ENCODE measurements at regions not wholly inside any gene's neighbourhood (a gene's known extent, or its start where the extent isn't known, plus 50 kb on each side); places are given as distances from the start of the nearest gene placed in this dataset.

DNA sequence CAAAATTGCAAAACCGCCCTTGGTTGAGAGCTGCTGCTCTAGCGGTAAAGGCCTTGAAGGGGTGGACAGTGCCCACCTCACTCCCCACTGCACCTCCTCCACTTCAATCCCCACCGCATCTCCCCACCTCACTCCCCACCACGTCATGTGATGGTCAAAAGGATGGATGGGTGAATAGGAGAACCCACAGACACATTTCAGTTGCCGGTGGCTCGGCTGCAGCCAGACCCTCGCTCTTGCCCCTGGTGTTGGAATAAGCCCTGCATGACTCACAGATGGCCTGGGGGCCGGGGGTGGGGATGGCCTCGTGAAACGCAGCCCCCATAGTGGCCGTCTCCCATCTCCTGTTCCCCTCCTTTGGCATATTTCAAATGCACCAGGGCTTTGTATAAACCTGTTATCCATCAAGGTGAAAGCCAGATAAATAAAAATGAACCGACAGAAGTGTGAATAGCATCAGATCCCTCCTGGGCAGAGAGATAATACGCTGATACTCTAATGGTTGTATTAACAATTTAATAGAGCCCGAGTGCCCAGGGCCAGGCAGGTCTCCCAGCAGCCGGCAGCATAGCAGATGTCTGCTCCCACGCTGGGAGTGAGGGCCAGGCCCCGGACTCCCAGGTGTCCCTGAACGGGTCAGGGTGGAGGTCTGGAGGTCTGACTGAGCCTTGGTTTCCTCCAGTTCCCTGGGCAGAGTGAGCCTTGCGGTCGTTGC, 300.3 kb downstream of the NPHP4 start:
- no peak overlapping the region for H3K4me3 ChIP-seq (ENCODE audit: low read length)
- DNase-seq (ENCODE audit: low read depth), result no peak
- TF ChIP-seq, protein P1, sequence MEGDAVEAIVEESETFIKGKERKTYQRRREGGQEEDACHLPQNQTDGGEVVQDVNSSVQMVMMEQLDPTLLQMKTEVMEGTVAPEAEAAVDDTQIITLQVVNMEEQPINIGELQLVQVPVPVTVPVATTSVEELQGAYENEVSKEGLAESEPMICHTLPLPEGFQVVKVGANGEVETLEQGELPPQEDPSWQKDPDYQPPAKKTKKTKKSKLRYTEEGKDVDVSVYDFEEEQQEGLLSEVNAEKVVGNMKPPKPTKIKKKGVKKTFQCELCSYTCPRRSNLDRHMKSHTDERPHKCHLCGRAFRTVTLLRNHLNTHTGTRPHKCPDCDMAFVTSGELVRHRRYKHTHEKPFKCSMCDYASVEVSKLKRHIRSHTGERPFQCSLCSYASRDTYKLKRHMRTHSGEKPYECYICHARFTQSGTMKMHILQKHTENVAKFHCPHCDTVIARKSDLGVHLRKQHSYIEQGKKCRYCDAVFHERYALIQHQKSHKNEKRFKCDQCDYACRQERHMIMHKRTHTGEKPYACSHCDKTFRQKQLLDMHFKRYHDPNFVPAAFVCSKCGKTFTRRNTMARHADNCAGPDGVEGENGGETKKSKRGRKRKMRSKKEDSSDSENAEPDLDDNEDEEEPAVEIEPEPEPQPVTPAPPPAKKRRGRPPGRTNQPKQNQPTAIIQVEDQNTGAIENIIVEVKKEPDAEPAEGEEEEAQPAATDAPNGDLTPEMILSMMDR (IDR thresholded peaks at IDR 0.05; ENCODE audit: insufficient read depth, low read depth, low read length, missing control alignments), result no peak

DNA sequence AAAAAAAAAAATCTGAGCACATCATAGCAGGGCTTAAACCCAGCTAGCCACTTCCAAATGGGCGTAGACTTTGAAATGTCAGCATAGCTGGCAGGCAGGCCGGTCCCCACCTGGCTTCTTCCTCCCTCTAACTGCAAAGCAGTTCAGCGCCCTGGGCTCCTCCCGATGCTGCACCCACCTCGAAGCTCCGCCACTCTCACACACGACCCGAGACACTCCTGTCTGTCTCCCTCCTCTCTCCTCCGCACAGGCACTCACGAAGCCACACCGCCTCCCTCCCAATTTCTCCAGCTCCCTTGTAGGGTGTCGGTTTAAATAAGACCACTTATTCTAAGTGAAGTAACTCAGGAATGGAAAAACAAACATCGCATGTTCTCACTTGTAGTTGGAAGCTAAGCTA, 301.3 kb downstream of the NPHP4 start:
- no peak for DNase-seq (ENCODE audit: low read depth)
- H3K4me3 ChIP-seq (ENCODE audit: low read length), result no peak overlapping the region
- TF ChIP-seq, protein P1 (IDR thresholded peaks at IDR 0.05; ENCODE audit: insufficient read depth, low read depth, low read length, missing control alignments), result no peak

DNA sequence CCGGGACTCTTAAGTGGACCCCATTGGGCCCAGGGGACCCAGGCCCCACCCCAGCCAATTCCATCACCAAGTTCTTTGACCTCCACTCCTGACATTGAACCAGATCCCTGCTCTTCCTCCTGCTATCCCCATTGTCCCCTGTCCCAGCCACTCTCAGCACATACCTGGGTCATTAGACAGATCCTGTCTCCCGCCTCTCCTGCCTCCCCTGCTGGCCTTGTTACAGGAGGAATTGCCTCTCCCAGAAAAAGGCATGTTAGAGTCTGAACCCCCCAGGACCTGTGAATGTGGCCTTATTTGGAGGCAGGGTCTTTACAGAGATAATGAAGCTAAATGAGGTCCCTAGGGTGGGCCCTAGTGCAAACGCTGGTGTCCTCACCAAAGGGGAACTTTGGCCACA, 301.9 kb downstream of the NPHP4 start:
- no peak overlapping the region for H3K4me3 ChIP-seq (ENCODE audit: low read length)
- TF ChIP-seq, protein P1 (IDR thresholded peaks at IDR 0.05; ENCODE audit: insufficient read depth, low read depth, low read length, missing control alignments), result peak; percentile 14
- DNase-seq (ENCODE audit: low read depth), result no peak

DNA sequence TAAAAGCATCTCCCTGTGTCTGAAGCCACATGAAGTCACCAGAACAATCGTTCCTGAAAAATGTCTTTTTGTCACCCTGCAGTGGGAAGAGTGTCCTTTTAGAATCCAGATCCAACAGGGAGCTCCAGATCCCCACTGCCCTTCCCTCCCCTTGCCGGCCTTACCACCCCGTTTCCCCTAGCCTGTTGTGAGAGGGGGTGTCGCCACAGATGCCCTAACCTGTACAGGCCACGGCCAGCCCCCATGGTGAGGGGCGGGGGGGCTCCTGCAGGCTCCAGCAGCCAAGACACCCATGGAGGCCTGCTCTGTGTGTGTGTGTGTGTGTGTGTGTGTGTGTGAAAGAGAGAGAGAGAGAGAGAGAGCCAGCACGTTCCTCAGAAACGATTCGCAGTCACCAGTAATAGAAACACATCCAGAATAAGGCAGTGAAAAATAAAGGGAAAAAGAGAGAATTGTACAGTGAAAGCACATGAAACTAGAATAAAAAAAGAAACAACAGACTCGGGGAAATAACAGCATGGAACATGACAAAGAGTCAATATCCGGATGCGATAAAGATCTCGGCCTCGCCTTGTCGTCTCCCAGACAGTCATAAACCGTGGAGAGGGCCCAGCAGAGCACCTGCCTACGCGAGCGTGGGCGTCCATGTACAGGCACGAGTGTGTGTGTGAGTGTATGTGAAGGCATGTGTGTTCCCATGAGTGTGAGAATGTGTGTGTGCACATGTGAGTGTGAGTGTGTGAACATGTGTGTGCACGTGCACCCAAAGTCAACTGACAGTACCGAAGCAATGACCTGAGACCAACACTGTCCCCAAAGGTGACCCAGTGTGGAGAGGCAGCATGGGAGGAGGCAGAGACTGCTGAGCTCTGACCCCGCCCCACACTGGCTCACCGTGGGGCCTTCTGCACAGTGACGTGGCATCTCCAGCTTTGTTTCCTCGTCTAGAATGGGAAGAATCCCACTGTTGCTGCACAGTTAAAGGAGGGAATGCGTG, 303.8 kb downstream of the NPHP4 start:
- TF ChIP-seq, protein P1 (IDR thresholded peaks at IDR 0.05; ENCODE audit: insufficient read depth, low read depth, low read length, missing control alignments), result no peak
- DNase-seq (ENCODE audit: low read depth), result no peak
- H3K4me3 ChIP-seq (ENCODE audit: low read length), result no peak overlapping the region

DNA sequence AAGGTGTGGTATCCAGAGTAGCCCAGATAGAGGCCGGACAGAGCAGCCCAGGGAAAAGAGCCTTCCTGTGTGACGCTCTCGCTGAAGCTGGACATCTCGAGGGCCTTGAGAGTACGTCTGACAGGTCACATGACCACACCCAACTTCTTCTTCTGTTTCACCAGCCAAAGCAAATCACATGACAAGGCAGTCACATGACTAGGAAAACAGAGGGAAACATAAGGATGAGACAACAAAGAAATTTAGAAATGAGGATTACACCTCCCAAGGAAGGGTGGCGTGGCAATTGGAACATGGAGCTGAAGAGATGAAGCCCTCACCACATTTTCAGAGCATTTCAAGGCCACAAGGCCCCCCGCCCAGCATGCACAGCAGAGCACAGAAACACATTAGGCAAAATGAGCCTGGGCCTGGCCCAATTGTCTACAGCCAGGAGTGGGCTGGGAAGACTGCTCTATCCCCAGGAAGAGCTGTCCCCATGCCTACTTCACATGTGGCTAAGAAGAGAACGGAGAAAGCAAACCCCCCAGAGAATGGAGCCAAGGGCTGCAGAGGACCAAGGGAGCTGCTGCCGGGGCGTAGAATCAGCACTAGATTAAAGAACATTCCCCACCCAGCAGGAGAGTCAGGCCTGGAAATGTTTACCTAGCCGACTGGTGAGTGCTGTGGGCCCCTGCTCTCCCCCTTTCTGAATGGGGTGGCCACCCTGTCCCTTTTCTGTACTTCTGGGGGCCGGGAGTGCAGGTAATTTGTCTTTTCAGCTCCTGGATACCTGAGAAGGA, 305.1 kb downstream of the NPHP4 start:
- no peak overlapping the region for H3K4me3 ChIP-seq (ENCODE audit: low read length)
- TF ChIP-seq, protein P1 (IDR thresholded peaks at IDR 0.05; ENCODE audit: insufficient read depth, low read depth, low read length, missing control alignments), result no peak
- no peak for DNase-seq (ENCODE audit: low read depth)

DNA sequence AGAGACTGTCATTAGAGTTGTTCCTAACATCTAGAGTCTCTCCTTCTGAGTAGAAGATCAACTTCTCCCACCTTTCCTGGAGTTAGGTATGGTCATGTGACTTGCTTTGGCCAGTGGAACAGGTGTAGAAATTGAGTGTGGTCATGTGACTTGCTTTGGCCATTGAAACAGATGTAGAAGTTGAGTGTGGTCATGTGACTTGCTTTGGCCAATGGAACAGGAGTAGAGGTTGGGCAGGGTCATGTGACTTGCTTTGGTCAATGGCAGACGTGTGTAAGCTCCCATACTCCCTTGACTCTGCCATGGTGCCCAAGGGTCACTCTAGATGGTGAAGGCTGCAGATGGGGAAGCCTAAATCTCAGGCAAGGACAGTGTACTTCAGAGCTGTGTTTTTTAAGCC, 306.0 kb downstream of the NPHP4 start:
- TF ChIP-seq, protein P1 (IDR thresholded peaks at IDR 0.05; ENCODE audit: insufficient read depth, low read depth, low read length, missing control alignments), result no peak
- H3K4me3 ChIP-seq (ENCODE audit: low read length), result no peak overlapping the region
- no peak for DNase-seq (ENCODE audit: low read depth)
